ENCODE measurements at regions not wholly inside any gene's neighbourhood (a gene's known extent, or its start where the extent isn't known, plus 50 kb on each side); places are given as distances from the start of the nearest gene placed in this dataset.
"Not testable (repeated sequence)": the region's sequence is repeated elsewhere in the genome, so short reads cannot be mapped to it uniquely, and the experiment has no call there.

DNA sequence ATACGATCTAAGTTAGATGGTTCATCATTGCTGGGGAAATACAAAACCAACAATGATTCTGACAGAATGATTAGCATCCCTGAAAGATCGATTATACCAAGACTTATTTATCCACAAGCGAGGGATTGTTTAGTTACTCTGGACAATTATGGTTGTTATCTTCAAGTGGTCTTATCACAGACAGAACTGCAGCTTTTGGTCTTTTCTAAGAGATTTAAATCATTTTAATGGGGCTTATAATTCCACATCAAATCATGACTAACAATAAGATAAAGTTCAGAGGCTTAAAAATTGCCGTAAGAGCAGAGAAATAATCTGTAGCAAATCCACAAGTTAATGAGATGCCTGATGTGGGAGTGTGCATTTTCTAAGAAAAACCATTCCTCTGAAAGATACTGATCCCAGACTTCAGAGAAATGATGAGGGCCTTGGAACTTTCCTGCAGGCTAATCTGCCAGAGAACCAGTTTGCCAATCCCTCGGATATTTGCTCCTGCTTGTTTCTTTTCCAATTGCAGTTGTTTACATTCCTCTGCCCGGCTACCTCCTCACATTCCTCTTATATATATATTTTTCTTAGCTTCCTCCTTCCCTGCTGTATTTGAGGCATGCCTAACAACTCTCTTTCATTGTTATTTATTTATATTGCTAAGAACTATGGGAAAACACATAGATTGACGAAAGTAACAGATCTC lies 134.8 kb downstream of the BACH1 start:
- H3K27me3 ChIP-seq (ENCODE audit: insufficient read depth, low read depth, severe bottlenecking) = no peaks in the 10 kb centered on the region
- DNase-seq = no peak
- TF ChIP-seq, protein P1, sequence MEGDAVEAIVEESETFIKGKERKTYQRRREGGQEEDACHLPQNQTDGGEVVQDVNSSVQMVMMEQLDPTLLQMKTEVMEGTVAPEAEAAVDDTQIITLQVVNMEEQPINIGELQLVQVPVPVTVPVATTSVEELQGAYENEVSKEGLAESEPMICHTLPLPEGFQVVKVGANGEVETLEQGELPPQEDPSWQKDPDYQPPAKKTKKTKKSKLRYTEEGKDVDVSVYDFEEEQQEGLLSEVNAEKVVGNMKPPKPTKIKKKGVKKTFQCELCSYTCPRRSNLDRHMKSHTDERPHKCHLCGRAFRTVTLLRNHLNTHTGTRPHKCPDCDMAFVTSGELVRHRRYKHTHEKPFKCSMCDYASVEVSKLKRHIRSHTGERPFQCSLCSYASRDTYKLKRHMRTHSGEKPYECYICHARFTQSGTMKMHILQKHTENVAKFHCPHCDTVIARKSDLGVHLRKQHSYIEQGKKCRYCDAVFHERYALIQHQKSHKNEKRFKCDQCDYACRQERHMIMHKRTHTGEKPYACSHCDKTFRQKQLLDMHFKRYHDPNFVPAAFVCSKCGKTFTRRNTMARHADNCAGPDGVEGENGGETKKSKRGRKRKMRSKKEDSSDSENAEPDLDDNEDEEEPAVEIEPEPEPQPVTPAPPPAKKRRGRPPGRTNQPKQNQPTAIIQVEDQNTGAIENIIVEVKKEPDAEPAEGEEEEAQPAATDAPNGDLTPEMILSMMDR (IDR thresholded peaks at IDR 0.05; ENCODE audit: low read depth, low read length) = no peak
- no peak overlapping the region for H3K4me3 ChIP-seq (ENCODE audit: low read depth, low read length)
- H3K36me3 ChIP-seq = no peaks in the 10 kb centered on the region; the same call in 1 of the 2 replicates
- no peaks in the 10 kb centered on the region for H3K9me3 ChIP-seq (ENCODE audit: severe bottlenecking)
- no peak overlapping the region for H3K27ac ChIP-seq

DNA sequence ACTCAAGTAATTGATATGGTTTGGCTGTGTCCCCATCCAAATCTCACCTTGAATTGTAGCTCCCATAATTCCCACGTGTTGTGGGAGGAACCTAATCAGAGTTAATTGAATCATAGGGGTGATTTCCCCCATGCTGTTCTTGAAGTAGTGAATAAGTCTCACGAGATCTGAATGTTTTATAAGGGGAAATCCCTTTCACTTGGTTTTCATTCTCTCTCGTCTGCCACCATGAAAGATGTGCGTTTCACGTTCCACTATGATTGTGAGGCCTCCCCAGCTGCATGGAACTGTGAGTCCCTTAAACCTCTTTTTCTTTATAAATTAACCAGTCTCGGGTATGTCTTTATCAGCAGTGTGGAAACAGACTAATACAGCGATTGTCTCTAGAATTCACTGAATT lies 135.4 kb downstream of the BACH1 start:
- no peaks in the 10 kb centered on the region for H3K27me3 ChIP-seq (ENCODE audit: insufficient read depth, low read depth, severe bottlenecking)
- no peaks in the 10 kb centered on the region for H3K9me3 ChIP-seq (ENCODE audit: severe bottlenecking)
- H3K36me3 ChIP-seq = no peaks in the 10 kb centered on the region; the same call in 1 of the 2 replicates
- TF ChIP-seq, protein P1 (IDR thresholded peaks at IDR 0.05; ENCODE audit: low read depth, low read length) = no peak
- no peak for DNase-seq
- no peak overlapping the region for H3K4me3 ChIP-seq (ENCODE audit: low read depth, low read length)
- H3K27ac ChIP-seq = no peak overlapping the region

DNA sequence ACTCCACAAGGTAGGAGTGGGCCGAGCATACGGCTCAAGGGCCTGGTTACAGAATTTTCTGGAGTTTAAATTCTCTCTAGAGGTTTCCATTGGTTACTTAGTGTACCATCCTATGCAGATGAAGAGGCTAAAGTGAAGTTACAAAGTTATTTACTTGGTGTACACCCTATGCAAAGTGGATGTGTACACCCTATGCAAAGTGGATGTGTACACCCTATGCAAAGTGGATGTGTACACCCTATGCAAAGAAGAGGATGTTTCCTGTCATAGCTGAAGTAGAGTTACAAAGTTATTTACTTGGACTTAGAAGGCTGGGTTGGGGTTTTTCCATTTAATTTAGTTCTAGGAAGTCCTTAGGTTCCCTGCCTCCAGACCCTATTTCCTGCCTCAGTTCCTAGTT lies 136.3 kb downstream of the BACH1 start:
- not testable (repeated sequence) for H3K9me3 ChIP-seq (ENCODE audit: severe bottlenecking); H3K27me3 ChIP-seq (ENCODE audit: insufficient read depth, low read depth, severe bottlenecking); H3K27ac ChIP-seq; H3K36me3 ChIP-seq; H3K4me3 ChIP-seq (ENCODE audit: low read depth, low read length); DNase-seq

DNA sequence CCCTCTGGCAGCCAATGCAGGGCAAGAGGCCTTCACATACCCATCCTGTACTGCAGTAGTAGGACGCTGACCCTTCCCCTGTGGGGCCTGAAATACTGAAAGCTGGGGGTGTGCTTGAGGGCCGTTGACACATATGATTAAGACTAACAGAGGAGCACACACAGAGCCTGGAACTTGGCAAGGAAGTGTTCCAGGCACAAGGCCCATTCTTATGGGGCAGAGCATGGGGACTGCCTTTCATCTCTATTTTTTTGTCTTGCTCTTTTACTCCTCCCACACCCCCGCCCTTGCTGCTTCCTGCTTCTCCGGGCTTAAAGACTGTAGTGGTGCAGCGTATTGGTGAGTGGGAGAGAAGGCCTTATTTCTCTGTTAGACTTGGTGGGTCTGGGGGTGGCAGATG lies 137.4 kb downstream of the BACH1 start:
- no peaks in the 10 kb centered on the region for H3K27me3 ChIP-seq (ENCODE audit: insufficient read depth, low read depth, severe bottlenecking)
- DNase-seq = no peak
- TF ChIP-seq, protein P1 (IDR thresholded peaks at IDR 0.05; ENCODE audit: low read depth, low read length) = no peak
- H3K4me3 ChIP-seq (ENCODE audit: low read depth, low read length) = no peak overlapping the region
- H3K36me3 ChIP-seq = no peaks in the 10 kb centered on the region; the same call in 1 of the 2 replicates
- H3K9me3 ChIP-seq (ENCODE audit: severe bottlenecking) = no peaks in the 10 kb centered on the region
- H3K27ac ChIP-seq = no peak overlapping the region

DNA sequence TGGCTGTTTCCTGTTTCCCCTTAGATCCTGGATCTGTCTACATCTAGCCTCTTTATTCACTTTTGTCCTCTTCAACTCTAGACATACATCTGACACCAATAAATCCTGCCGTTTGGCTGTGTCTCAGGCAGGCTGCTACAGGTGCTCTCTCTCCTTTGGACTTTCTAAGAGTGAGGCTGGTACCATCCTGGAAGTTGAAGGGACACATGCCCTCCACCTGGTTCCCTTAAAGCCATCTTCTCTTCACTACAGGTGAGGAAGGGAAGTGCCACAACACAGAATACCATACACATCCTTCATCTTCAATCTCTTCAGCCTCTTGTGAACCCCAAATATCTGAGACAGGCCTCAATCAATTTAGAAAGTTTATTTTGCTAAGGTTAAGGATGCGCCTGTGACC lies 137.9 kb downstream of the BACH1 start:
- H3K36me3 ChIP-seq = no peaks in the 10 kb centered on the region; the same call in 1 of the 2 replicates
- no peak overlapping the region for H3K4me3 ChIP-seq (ENCODE audit: low read depth, low read length)
- TF ChIP-seq, protein P1 (IDR thresholded peaks at IDR 0.05; ENCODE audit: low read depth, low read length) = no peak
- no peak overlapping the region for H3K27ac ChIP-seq
- no peak for DNase-seq
- no peaks in the 10 kb centered on the region for H3K9me3 ChIP-seq (ENCODE audit: severe bottlenecking)
- no peaks in the 10 kb centered on the region for H3K27me3 ChIP-seq (ENCODE audit: insufficient read depth, low read depth, severe bottlenecking)

DNA sequence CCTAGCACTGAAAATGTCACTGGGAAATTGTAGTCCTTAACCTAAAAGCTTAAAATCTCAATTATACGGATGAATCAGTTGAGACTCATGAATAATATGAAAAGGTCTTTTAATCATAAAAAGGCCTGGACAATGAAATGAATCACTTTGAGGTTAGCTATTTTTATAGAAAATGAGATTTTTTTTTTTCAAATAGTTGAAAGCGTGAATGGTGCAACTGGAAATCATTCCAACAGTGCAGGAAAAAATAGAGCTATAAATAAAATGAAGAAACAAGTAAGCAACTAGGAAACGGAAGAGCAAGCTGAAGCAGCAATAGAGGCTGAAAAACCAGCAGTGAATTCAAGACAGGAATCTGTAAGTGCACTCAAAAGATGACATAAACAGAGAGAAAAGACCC lies 142.9 kb downstream of the BACH1 start:
- Histone ChIP-seq H3K9me3 (ENCODE audit: severe bottlenecking) (no peaks in the 10 kb centered on the region), H3K27me3 (ENCODE audit: insufficient read depth, low read depth, severe bottlenecking) (no peaks in the 10 kb centered on the region), H3K4me3 (ENCODE audit: low read depth, low read length) (no peak overlapping the region), H3K36me3 (no peaks in the 10 kb centered on the region), H3K27ac (no peak overlapping the region)
- DNase-seq = no peak
- TF ChIP-seq, protein P1 (IDR thresholded peaks at IDR 0.05; ENCODE audit: low read depth, low read length) = no peak

Measured in WERI-Rb-1 (cell line).